BLaER1 treated with 17β-estradiol and CSF1 and Interleukin-3, amounts not matched to agents 10 nM and 100 nM (cell line): ENCODE measurements at regions not wholly inside any gene's neighbourhood (a gene's known extent, or its start where the extent isn't known, plus 50 kb on each side); places are given as distances from the start of the nearest gene placed in this dataset.

Experiments
- H3K27ac ChIP-seq, 11 experiments: shearing (Covaris generic); formaldehyde crosslinking; 2 replicates each; pipeline ENCODE4 v1.8.1; 2022
- H3K27me3 ChIP-seq, 11 experiments: shearing (Covaris generic); formaldehyde crosslinking; 2 replicates each; pipeline ENCODE4 v1.8.1; 2022
- H3K36me3 ChIP-seq, 11 experiments: shearing (Covaris generic); formaldehyde crosslinking; 2 replicates each; pipeline ENCODE4 v1.8.1; 2022
- H3K4me1 ChIP-seq, 10 experiments: shearing (Covaris generic); formaldehyde crosslinking; 2 replicates each; pipeline ENCODE4 v1.8.1; 2022
- H3K4me2 ChIP-seq, 11 experiments: shearing (Covaris generic); formaldehyde crosslinking; 2 replicates each; pipeline ENCODE4 v1.8.1; 2022
- H3K4me3 ChIP-seq, 10 experiments: shearing (Covaris generic); formaldehyde crosslinking; 2 replicates each; pipeline ENCODE4 v1.8.1; 2022
- H3K9ac ChIP-seq, 11 experiments: shearing (Covaris generic); formaldehyde crosslinking; 2 replicates each; pipeline ENCODE4 v1.8.1; 2022
- H3K9me3 ChIP-seq, 11 experiments: shearing (Covaris generic); formaldehyde crosslinking; replicated peaks in 1 of 11; 2 replicates each; pipeline ENCODE4 v1.8.1; 2022
- H4K20me1 ChIP-seq, 11 experiments: shearing (Covaris generic); formaldehyde crosslinking; 2 replicates each; pipeline ENCODE4 v1.8.1; 2022
- Cebpa-rat ChIP-seq, 11 experiments: shearing (Covaris generic); IDR thresholded peaks; 2 replicates each; pipeline ENCODE4 v1.8.1; 2022

DNA sequence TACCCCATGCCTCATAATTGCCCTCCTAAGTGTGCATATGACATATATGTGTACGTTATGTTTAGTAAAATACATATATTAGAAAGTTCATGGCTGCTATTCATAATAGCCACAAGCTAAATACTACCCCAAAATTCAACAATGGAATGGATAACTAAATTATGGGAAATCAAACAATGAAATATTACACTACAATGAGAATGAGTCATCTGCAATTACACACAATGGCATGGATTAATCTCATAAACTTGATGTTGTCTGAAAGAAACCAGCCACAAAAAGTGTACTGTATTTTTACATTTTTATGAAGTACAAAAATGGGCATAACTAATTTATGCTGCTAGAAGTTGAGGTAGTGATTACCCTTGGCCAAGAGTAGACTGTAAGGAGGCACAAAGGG lies 477.0 kb downstream of the HAO1 start:
- H3K4me1 ChIP-seq = peaks cover 0 to 7% (median 0%) of the 10 kb centered on the region in 10 experiments; a peak in 2 of 20 replicates
- TF ChIP-seq Cebpa-rat (IDR thresholded peaks at IDR 0.05) = no peak
- H3K9me3 ChIP-seq = no peaks in the 10 kb centered on the region
- no peaks in the 10 kb centered on the region for H3K36me3 ChIP-seq
- no peaks in the 10 kb centered on the region for H3K27me3 ChIP-seq
- H4K20me1 ChIP-seq = no peaks in the 10 kb centered on the region
- H3K4me3 ChIP-seq = no peak overlapping the region
- no peak overlapping the region for H3K9ac ChIP-seq
- no peak overlapping the region for H3K4me2 ChIP-seq
- H3K27ac ChIP-seq = no peak overlapping the region

DNA sequence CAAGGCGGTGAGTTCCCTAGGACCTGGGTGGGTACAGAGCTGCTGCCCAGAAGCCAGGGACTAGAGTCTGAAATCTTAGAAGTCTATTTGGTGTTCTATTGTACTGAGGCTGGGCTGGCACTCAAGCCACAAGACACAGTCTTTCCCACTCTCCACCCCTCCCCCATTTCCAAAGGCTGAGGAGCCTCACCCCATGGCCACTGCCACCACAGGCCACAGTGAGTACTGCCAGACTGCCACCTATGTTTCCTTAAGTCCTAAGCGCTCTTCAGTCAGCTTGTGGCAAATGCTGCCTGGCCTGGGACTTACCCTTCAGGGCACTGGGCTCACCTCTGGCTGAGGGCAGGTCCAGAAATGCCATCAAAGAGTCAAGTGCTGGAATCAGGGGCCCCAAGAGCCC lies 469.3 kb downstream of the HAO1 start:
- Histone ChIP-seq H3K27ac (no peak overlapping the region), H4K20me1 (no peaks in the 10 kb centered on the region), H3K36me3 (no peaks in the 10 kb centered on the region), H3K4me3 (no peak overlapping the region), H3K9ac (no peak overlapping the region), H3K27me3 (no peaks in the 10 kb centered on the region), H3K4me2 (no peak overlapping the region), H3K4me1 (no peaks in the 10 kb centered on the region), H3K9me3 (peaks cover 0 to 10% (median 0%) of the 10 kb centered on the region in 11 experiments; a peak in 2 of 22 replicates)
- no peak for TF ChIP-seq Cebpa-rat (IDR thresholded peaks at IDR 0.05)

GRCh38 chr20:7490288-7490687 lies 450.0 kb downstream of the HAO1 start:
- H3K9ac ChIP-seq = no peak overlapping the region
- peaks cover 8 to 24% (median 20%) of the 10 kb centered on the region in 11 experiments; a peak in 20 of 22 replicates for H3K9me3 ChIP-seq
- H3K36me3 ChIP-seq = no peaks in the 10 kb centered on the region
- no peak overlapping the region for H3K4me2 ChIP-seq
- no peak for TF ChIP-seq Cebpa-rat (IDR thresholded peaks at IDR 0.05)
- H3K27me3 ChIP-seq = no peaks in the 10 kb centered on the region
- no peaks in the 10 kb centered on the region for H4K20me1 ChIP-seq
- no peak overlapping the region for H3K4me3 ChIP-seq
- no peak overlapping the region for H3K27ac ChIP-seq
- 0 out of 20 replicates have a peak, but pooled peaks cover 0 to 4% (median 0%) of the 10 kb centered on the region in 10 experiments for H3K4me1 ChIP-seq

DNA sequence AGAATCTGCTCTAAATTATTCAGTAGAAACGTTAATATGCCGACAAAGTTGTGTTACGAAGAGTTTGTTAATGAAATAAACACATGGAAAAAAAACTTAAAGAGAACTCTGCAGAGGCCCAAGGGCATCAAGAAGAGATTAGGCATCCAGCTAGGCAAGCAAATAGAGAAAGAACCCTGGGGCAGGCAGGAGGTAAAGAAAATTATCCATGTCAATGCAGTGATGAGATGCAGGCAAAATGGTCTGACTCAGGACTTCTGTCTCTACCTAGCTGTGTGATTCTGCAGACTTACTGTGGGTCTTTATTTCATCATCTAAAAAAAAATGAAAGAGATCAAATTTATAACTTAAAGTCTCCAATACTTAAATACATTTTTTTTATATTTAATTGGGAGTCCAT lies 448.0 kb downstream of the HAO1 start:
- Histone ChIP-seq H3K9ac (no peak overlapping the region), H3K36me3 (no peaks in the 10 kb centered on the region), H3K4me2 (no peak overlapping the region), H3K4me3 (no peak overlapping the region), H3K27me3 (no peaks in the 10 kb centered on the region), H4K20me1 (no peaks in the 10 kb centered on the region), H3K9me3 (peaks cover 8 to 24% (median 20%) of the 10 kb centered on the region in 11 experiments; a peak in 20 of 22 replicates), H3K27ac (no peak overlapping the region), H3K4me1 (peaks cover 0 to 17% (median 12%) of the 10 kb centered on the region in 10 experiments; a peak in 10 of 20 replicates)
- no peak for TF ChIP-seq Cebpa-rat (IDR thresholded peaks at IDR 0.05)

- Histone ChIP-seq H3K4me2 (no peak overlapping the region; a peak in 1 of 22 replicates), H3K9ac (no peak overlapping the region), H3K4me1 (peaks cover 0 to 17% (median 12%) of the 10 kb centered on the region in 10 experiments; a peak in 10 of 20 replicates), H3K36me3 (no peaks in the 10 kb centered on the region), H3K4me3 (no peak overlapping the region), H3K9me3 (peaks cover 8 to 24% (median 20%) of the 10 kb centered on the region in 11 experiments; a peak in 20 of 22 replicates), H3K27ac (no peak overlapping the region), H4K20me1 (no peaks in the 10 kb centered on the region), H3K27me3 (no peaks in the 10 kb centered on the region)
- no peak for TF ChIP-seq Cebpa-rat (IDR thresholded peaks at IDR 0.05)
These were observed 446.9 kb downstream of the HAO1 start for GRCh38 chr20:7493311-7493710.

DNA sequence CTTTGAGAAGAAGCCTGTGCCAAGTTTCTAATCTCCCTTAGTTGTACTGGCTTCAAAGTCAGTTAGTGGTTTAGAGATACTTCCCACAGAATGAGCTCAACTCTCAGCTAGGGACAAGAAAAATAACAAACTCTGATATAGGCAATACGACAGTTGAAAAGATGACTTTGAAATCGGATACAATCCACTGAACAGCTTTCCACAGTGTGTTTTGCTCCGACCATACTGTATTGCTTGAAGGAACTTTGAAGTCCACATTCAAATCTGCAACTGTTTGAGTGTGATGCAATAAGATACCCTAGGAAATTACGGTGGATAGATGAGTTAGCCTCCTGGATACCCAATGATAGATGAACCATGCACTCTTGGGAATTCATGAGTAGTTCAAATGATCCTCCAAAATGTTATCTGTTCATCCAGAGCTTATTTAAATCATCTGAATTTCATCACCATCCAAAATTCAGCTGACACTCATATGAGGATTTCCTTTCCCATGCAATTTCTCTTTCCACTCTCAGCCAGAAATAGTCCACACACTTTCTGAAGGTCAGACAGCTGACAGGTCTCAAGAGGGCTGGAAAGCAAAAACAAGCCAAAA lies 443.8 kb downstream of the HAO1 start:
- Histone ChIP-seq H3K4me1 (peaks cover 0 to 17% (median 12%) of the 10 kb centered on the region in 10 experiments; a peak in 10 of 20 replicates), H3K4me3 (no peak overlapping the region), H4K20me1 (no peaks in the 10 kb centered on the region), H3K27me3 (no peaks in the 10 kb centered on the region), H3K4me2 (peak overlapping the region in 7 of 11 experiments; percentile 6 to 51 (median 26); a peak in 11 of 22 replicates), H3K27ac (peak overlapping the region in 3 of 11 experiments; percentile 2 to 45 (median 8); a peak in 1 of 22 replicates), H3K9me3 (peaks cover 8 to 18% (median 16%) of the 10 kb centered on the region in 11 experiments; a peak in 20 of 22 replicates), H3K9ac (no peak overlapping the region), H3K36me3 (no peaks in the 10 kb centered on the region)
- peak in 3 of 11 experiments; percentile 33 to 53 (median 34); a peak in 2 of 22 replicates for TF ChIP-seq Cebpa-rat (IDR thresholded peaks at IDR 0.05)

GRCh38 chr20:7497985-7498384 lies 442.3 kb downstream of the HAO1 start:
- Histone ChIP-seq H3K36me3 (no peaks in the 10 kb centered on the region), H4K20me1 (no peaks in the 10 kb centered on the region), H3K9ac (no peak overlapping the region), H3K27ac (no peak overlapping the region), H3K9me3 (peaks cover 8 to 18% (median 16%) of the 10 kb centered on the region in 11 experiments; a peak in 20 of 22 replicates), H3K4me1 (peaks cover 0 to 17% (median 12%) of the 10 kb centered on the region in 10 experiments; a peak in 10 of 20 replicates), H3K27me3 (no peaks in the 10 kb centered on the region), H3K4me3 (no peak overlapping the region), H3K4me2 (no peak overlapping the region)
- TF ChIP-seq Cebpa-rat (IDR thresholded peaks at IDR 0.05) = no peak

DNA sequence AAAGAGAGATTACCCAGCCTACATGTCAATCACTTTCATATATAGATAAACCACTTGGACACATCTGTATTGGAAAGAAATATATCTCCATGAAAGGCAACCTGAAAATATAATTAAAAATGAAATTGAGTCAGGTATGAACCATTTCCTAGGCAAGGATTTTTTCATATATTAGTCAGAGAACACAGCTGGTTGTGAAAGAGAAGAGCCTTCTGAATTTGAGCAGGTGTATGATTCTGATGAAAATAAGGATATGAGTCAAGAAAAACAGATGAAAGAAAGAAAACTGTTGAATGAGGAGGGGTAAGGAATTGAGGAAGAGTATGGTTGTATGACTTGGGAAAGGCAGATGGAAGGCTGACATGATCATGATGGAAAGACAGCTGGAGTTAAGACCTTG lies 441.1 kb downstream of the HAO1 start:
- Histone ChIP-seq H4K20me1 (no peaks in the 10 kb centered on the region), H3K27ac (no peak overlapping the region), H3K27me3 (no peaks in the 10 kb centered on the region), H3K4me3 (no peak overlapping the region), H3K36me3 (no peaks in the 10 kb centered on the region), H3K4me1 (peaks cover 0 to 23% (median 14%) of the 10 kb centered on the region in 10 experiments; a peak in 11 of 20 replicates), H3K9ac (no peak overlapping the region), H3K4me2 (no peak overlapping the region), H3K9me3 (peaks cover 3 to 11% (median 9%) of the 10 kb centered on the region in 11 experiments; a peak in 18 of 22 replicates)
- TF ChIP-seq Cebpa-rat (IDR thresholded peaks at IDR 0.05) = no peak

- H3K9ac ChIP-seq = no peak overlapping the region
- no peak overlapping the region for H3K4me2 ChIP-seq
- no peak overlapping the region for H3K27ac ChIP-seq
- H3K4me3 ChIP-seq = no peak overlapping the region
- H4K20me1 ChIP-seq = no peaks in the 10 kb centered on the region
- TF ChIP-seq Cebpa-rat (IDR thresholded peaks at IDR 0.05) = no peak
- peaks cover 0 to 23% (median 14%) of the 10 kb centered on the region in 10 experiments; a peak in 11 of 20 replicates for H3K4me1 ChIP-seq
- H3K36me3 ChIP-seq = no peaks in the 10 kb centered on the region
- no peaks in the 10 kb centered on the region for H3K27me3 ChIP-seq
- H3K9me3 ChIP-seq = peaks cover 0 to under 1% (median 0%) of the 10 kb centered on the region in 11 experiments; a peak in 1 of 22 replicates
These were observed 440.0 kb downstream of the HAO1 start for GRCh38 chr20:7500231-7500663.
